ENCODE measurements at regions not wholly inside any gene's neighbourhood (a gene's known extent, or its start where the extent isn't known, plus 50 kb on each side); places are given as distances from the start of the nearest gene placed in this dataset.
"Not testable (repeated sequence)": the region's sequence is repeated elsewhere in the genome, so short reads cannot be mapped to it uniquely, and the experiment has no call there.

DNA sequence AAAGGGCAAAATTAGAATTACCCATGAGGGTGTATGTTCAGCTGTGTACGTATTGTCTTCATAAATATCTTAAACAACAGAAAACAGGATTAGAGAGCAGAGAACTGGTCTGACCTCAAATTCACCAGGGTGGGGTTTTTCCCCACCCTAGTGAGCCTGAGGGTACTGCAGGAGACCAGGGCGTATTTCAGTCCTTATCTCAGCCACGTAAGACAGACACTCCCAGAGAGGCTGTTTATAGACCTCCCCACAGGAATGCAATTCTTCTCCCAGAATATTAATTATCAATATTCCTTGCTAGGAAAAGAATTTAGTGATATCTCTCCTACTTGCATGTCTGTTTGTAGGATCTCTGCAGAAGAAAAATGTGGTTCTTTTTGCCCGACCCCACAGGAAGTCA lies 128.8 kb downstream of the PCDH10 start:
- not testable (repeated sequence) for TF ChIP-seq POLR2A, EP300 (IDR thresholded peaks at IDR 0.05)

Measured in upper lobe of left lung (tissue), 4 donors.